Superior temporal gyrus (tissue), 1 donor: ENCODE measurements at regions not wholly inside any gene's neighbourhood (a gene's known extent, or its start where the extent isn't known, plus 50 kb on each side); places are given as distances from the start of the nearest gene placed in this dataset.

ENCODE experiments used
- DNase-seq: peaks from one replicate; pipeline ENCODE4 v3.0.0-alpha.2; 2016; ENCODE audit errors: extremely low spot score

DNA sequence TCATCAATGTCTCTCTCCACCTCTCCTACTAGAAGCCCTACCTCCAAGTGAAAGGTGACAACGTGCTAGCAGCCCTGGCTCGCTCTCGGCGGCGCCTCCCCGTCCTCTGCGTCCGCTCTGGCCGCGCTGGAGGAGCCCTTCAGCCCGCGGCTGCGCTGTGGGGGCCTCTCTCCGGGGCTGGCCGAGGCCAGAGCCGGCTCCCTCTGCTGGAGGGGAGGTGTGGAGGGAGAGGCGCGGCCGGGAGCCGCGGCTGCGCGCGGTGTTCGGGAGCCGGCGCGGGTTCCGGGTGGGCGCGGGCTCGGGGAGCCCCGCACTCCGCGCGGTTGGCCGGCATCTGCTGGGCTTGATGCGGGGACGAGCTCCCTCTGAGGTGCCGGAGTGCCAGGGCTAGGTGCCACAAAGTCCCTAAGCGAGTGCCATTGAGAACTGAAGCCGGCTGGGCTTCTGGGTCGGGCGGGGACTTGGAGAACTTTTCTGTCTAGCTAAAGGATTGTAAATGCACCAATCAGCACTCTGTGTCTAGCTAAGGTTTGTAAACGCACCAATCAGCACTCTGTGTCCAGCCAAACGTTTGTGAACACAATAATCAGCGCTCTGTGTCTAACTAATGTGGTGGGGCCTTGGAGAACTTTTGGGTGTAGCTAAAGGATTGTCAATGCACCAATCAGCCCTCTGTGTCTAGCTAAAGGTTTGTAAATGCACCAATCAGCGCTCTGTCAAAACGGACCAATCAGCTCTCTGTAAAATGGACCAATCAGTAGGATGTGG lies 84.8 kb upstream of the ARRDC4 start:
- no peak for DNase-seq

DNA sequence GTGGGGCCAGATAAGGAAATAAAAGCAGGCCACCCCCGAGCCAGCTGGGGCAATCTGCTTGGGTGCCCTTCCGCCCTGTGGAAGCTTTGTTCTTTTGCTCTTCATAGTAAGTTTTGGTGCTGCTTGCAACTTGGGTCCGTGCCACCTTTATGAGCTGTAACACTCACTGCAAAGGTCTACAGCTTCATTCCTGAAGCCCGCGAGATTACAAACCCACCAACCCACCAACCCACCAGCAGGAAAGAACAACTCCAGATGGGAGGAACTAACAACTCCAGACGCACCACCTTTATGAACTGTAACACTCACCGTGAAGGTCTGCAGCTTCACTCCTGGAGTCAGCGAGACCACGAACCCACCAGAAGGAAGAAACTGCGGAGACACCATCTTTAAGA lies 84.2 kb upstream of the ARRDC4 start:
- DNase-seq: no peak

DNA sequence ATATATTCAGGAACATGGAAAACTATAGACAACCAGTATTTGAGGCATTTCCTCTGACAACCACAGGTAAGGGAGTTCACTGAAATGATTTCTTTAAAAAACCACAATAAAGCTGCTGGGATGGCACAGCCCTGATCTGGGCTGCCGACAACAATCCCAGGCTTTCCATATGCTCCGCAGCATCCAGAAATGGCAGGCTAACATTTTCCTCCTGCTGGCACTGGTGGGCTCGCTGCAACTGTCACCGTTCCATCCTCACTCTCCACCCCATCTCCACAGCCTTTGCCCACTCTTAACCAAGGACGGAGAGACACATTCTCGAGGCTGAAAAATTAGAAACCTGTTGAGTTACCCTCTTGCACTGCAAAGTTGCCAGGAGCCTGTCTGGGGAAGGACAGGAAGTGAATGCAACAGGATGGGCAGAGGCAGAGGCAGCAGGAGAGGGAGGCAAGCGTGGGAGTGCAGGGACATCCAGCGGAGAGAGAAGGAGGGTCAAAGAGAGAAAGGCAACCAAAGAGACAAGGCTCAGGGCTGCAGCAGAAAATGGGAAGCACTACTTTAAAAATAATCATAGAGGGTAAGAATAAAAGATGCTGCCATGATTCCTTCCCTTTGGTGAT lies 79.0 kb upstream of the ARRDC4 start:
- no peak for DNase-seq

DNA sequence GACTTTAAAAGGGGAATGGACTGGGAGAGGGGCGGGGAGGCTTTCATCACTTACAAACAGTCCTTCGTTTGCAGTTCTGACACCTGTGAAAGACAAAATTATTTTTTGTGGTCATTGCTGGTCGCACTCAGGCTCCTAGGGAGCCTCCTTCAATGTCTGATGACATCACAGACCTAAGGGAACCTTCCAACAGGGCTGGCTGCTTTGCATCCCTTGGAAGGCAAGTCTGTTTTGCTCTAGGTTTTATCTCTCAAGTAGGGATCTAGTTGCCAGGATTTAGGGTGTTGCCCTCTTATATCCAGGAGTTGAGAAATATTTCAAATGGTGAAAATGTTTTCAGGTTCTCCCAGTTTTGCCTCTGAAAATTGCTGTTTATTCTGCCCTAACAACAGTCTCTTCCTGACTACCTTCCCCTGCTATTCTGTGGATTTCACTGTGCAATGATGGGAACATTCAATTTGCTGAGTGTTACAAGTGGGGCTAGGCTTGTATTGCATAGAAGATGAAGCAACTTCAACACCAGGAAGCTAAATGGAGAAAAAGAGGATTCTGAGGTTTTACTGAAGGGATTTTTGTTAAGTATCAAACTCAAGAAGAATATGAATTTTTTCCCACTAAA lies 75.9 kb upstream of the ARRDC4 start:
- DNase-seq: no peak

DNA sequence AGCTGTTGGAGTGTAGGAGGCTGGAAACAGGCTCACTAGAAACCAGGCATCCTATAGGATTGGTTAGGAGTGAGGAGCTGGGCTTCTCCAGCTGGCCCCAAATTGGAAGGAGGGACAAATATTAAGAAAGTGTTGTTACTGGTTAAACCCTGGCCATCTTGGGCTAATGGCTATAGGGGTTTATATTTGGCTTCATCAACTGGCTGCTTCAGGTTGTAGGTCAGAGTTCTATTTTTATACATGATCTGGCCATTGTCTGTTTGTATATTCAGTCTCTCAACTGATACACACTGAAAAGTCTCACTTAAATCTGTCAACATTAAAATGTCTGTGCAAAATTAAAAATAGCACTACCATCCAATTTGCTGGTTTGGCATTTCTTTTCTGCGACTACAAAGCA lies 70.2 kb upstream of the ARRDC4 start:
- DNase-seq: no peak

DNA sequence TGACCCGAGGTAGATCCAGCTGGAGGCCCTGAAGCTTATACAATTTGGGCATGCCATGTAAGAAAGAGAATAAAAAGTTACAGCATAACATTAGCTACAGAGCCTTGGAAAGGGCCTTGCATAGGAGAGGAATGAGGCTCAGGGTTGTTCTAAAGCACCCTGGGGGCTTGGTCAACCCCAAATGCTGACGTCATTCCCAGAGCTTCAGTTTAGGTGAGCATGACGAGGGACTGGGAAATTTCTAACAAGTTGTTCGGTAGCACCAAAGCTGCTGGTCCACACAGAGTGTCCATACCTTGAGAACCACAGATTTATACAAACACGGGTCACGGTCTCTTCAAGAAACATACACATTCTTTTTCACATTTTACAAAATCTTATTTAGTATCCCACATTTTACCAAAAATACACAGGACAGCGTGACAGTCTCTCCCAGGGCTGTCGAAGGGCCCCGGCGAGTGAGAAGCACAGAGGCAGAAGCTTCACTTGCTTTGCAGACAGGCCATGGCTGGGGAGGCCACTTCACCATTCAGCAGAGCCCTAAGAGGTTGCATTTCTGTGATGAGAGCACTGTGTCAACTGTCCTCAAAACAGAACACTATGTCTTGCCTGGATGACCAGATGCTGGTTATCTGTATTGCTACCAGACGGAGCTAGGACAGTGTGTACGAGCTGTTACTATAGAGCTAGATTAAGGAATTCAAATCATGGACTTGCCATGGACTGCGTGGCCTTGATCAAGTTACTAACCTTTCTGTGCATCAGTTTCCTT lies 68.2 kb upstream of the ARRDC4 start:
- DNase-seq: no peak

DNA sequence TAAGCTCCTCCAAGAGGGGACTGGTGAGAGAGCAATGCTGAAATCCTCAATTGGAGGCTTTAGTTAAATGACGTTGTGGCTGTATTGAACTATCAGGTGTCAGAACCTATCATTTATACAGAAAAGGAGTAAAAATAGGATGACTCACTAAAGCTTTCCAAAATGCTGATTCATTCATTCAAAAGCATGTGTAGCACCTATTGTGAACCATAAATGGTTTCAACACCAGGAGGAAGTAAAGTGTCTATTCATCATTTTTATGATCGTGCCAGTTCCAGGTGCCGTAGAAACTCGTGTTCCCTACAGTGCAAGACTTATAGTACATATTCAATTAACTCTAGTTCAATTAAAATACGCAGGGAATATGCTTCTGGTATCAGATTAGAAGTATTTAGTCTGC lies 66.5 kb upstream of the ARRDC4 start:
- DNase-seq: no peak

DNA sequence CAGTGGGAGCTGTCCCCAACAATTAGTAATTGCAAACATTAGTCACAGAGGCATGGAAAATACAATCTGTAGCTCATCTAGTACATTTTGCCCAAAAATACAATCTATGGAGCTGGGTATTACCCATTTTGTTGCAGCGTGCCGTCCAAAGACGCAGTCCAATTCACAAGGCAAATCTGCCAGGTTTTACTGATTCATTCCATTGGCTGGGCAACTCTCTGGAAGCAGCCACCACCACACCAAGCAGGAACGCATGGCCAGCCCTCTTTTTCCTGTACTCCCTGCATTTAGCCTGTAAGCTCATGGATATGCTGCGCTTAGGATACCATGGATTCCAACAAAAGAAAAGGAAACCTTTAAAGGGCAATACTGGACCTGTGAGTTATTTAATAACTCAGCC lies 60.5 kb upstream of the ARRDC4 start:
- DNase-seq: no peak

DNA sequence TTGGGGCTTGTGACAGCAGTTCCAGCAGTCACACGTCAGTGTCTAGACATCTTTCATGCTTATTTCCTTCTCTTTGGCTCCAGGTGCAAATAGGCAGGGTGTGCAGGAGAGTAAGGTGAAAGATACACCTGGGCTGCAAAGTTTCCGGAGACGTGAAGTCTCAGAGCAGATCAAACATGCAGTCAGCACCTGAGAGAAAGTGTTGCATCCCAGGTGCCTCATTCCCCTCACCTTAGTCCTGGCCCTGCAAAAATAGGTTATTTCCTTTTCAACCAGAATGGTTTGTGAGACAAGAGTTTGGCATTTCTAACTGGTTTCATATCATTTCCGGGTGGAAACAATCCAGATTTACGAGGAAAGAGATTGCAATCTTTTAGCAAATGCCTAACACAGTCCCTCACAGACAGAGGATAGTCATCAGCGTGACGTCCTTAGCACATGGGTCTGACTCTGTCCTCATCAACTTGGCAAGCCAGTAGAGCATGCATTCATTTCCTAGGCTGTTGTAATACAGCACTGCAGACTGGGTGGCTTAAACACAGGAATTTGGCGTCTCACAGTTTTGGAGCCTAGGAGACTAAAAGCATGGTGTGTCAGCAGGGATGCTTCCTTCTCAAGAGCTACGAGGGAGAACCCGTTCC lies 58.2 kb upstream of the ARRDC4 start:
- DNase-seq: no peak

DNA sequence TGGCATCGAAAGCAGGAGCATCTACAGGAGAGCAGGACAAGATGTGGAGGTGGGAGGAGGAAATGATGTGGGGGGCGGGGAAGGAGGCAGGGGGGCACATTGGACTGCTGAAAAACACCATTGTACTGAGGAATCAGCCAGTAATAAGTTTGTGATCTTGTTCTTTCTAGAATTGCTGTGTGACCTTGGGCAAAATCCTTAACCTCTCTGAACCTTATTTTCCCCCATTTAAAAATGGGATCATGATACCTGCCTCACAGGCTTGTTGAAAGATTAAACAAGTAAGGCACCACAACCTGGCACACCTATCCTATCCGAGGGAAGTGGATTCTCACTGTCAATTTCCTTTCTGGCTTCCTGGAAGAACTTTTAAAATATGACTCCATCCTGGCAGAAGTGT lies 56.9 kb upstream of the ARRDC4 start:
- no peak for DNase-seq

DNA sequence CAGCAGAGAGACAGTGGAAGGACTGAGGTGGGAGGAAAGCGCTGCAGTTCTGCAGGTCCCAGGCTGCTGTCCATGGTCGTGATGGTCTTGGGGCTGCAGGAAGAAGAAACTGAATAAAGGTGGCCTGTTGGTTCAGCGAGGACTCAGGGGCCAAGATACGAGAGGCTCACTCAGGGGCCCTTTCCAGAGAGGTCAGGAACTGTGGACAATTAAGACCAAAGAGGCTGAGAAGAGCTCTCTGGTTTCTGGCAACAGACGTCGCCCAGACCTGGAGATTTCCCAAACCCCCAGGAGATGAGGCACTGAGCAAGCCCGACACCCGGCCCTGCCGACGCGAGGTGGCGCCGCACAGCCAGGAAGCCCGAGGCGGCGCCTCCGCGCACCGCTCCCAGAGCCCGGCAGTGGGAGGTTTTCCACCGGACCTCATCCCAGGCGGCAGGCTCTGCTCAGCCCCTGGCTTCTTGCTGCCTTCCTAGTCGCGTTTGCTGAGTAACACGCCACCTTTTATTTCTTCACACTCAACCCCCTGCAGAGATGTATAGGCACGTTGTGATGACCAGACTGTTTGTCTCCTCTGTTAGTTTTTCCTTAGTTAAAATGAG lies 56.4 kb upstream of the ARRDC4 start:
- DNase-seq: peak; percentile 69

DNA sequence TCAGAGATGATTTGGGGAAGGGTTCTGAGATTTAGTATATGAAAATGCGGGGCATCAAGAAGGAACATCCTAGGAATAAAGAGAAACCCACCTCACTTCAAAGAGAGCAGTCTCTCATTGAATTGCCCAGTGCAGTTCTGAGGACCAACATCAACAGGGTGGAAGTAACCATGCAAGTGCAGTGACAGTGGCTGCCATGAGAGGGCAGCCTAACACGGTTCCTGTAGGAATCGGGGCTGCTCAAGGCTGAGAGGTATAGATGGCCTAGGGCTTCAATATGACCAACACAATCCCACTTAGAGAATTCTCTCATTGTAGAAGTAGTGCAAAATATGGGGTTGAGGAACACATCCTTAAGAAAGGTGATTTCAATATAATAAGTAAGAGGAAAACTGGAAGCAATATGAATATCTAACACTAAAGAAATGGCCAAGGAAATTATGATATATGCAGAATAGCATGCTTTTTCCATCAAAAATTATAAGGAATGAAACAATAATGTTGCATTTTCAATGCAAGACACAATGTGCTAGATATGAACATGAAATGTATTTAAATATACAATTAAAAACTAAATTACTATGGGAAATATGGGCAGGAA lies 51.1 kb upstream of the ARRDC4 start:
- DNase-seq: peak; percentile 86
